Mesenchymal stem cell (in vitro differentiated cells and primary cell): ENCODE measurements at regions not wholly inside any gene's neighbourhood (a gene's known extent, or its start where the extent isn't known, plus 50 kb on each side); places are given as distances from the start of the nearest gene placed in this dataset.

Experiments used
- DNase-seq: peaks from one replicate; pipeline ENCODE4 v3.0.0-alpha.2; 2013
- H2AFZ ChIP-seq: one replicate; pipeline ENCODE4 v1.6.1; 2013; ENCODE audit warnings: low read depth, mild to moderate bottlenecking, control low read depth, inconsistent platforms, low read length, moderate library complexity
- H2AK5ac ChIP-seq: 2 replicates; pipeline ENCODE4 v1.6.1; 2013; ENCODE audit warnings: low read length, moderate library complexity, mild to moderate bottlenecking, inconsistent platforms; ENCODE audit not compliant: severe bottlenecking
- H2BK120ac ChIP-seq: one replicate; pipeline ENCODE4 v1.6.1; 2013; ENCODE audit warnings: low read depth, mild to moderate bottlenecking, inconsistent platforms, low read length, moderate library complexity
- H2BK12ac ChIP-seq, 2 experiments: one replicate each; pipeline ENCODE4 v1.6.1; 2013; ENCODE audit warnings: inconsistent platforms in 2 of 2, low read length in 2 of 2, mild to moderate bottlenecking in 2 of 2, moderate library complexity in 2 of 2, control low read depth in 1 of 2
- H2BK15ac ChIP-seq: one replicate; pipeline ENCODE4 v1.6.1; 2013; ENCODE audit warnings: mild to moderate bottlenecking, low read depth, inconsistent platforms; ENCODE audit not compliant: poor library complexity, severe bottlenecking
- H2BK5ac ChIP-seq: 2 replicates; pipeline ENCODE4 v1.6.1; 2013; ENCODE audit warnings: low read depth, mild to moderate bottlenecking, low read length, control low read depth, inconsistent platforms; ENCODE audit not compliant: poor library complexity, severe bottlenecking
- H3K14ac ChIP-seq, 2 experiments: one replicate each; pipeline ENCODE4 v1.6.1; 2013; ENCODE audit warnings: inconsistent platforms in 2 of 2, low read length in 2 of 2, control low read depth in 1 of 2, mild to moderate bottlenecking in 1 of 2, moderate library complexity in 1 of 2
- H3K18ac ChIP-seq, 2 experiments: one replicate each; pipeline ENCODE4 v1.6.1; 2013; ENCODE audit warnings: inconsistent platforms in 2 of 2, low read length in 2 of 2, control low read depth in 1 of 2, low read depth in 1 of 2, mild to moderate bottlenecking in 1 of 2
- H3K23ac ChIP-seq, 2 experiments: one replicate each; pipeline ENCODE4 v1.6.1; 2013; ENCODE audit warnings: inconsistent platforms in 2 of 2, low read length in 2 of 2, mild to moderate bottlenecking in 2 of 2, moderate library complexity in 2 of 2, control low read depth in 1 of 2
- H3K27ac ChIP-seq: 2 replicates; pipeline ENCODE4 v1.5.1; 2013; ENCODE audit warnings: mild to moderate bottlenecking, moderate library complexity, low read length, control low read depth, inconsistent platforms; ENCODE audit not compliant: poor library complexity, severe bottlenecking
- H3K27me3 ChIP-seq, 2 experiments: 2 replicates each; pipeline versions ENCODE4 v1.6.1 to v1.7.0; 2013; ENCODE audit warnings: low read length in 2 of 2, mild to moderate bottlenecking in 2 of 2, moderate library complexity in 2 of 2, control low read depth in 1 of 2, inconsistent platforms in 1 of 2; ENCODE audit not compliant: control insufficient read depth in 1 of 2, insufficient read depth in 1 of 2
- H3K36me3 ChIP-seq, 2 experiments: 2 replicates each; pipeline versions ENCODE4 v1.6.1 to v1.7.0; 2013; ENCODE audit warnings: low read length in 2 of 2, control low read depth in 1 of 2, inconsistent platforms in 1 of 2, low read depth in 1 of 2, mild to moderate bottlenecking in 1 of 2; ENCODE audit not compliant: insufficient read depth in 2 of 2, control insufficient read depth in 1 of 2
- H3K4ac ChIP-seq, 2 experiments: one replicate each; pipeline ENCODE4 v1.6.1; 2013; ENCODE audit warnings: inconsistent platforms in 2 of 2, low read length in 2 of 2, mild to moderate bottlenecking in 2 of 2, moderate library complexity in 2 of 2, control low read depth in 1 of 2, low read depth in 1 of 2
- H3K4me1 ChIP-seq: 2 replicates; pipeline ENCODE4 v1.6.1; 2013; ENCODE audit warnings: low read depth, low read length, control low read depth; ENCODE audit not compliant: control insufficient read depth, insufficient read depth
- H3K4me2 ChIP-seq: 2 replicates; pipeline ENCODE4 v1.6.1; 2013; ENCODE audit warnings: low read length, mild to moderate bottlenecking, inconsistent platforms; ENCODE audit not compliant: poor library complexity, severe bottlenecking
- H3K4me3 ChIP-seq, 2 experiments: 2 replicates each; pipeline versions ENCODE4 v1.5.1 to v1.7.0; 2013; ENCODE audit warnings: low read length in 2 of 2, mild to moderate bottlenecking in 2 of 2, control low read depth in 1 of 2, low read depth in 1 of 2; ENCODE audit not compliant: insufficient read depth in 1 of 2
- H3K79me1 ChIP-seq: replicated peaks from 2 replicates; pipeline ENCODE4 v1.6.1; 2013; ENCODE audit warnings: mild to moderate bottlenecking, control low read depth, low read length, inconsistent platforms; ENCODE audit not compliant: poor library complexity, severe bottlenecking
- H3K9ac ChIP-seq: 2 replicates; pipeline ENCODE4 v1.7.0; 2013; ENCODE audit warnings: mild to moderate bottlenecking, low read length, moderate library complexity
- H3K9me3 ChIP-seq: 2 replicates; pipeline ENCODE4 v1.7.0; 2013; ENCODE audit warnings: mild to moderate bottlenecking, low read length; ENCODE audit not compliant: control insufficient read depth
- H4K8ac ChIP-seq: one replicate; pipeline ENCODE4 v1.6.1; 2013; ENCODE audit warnings: inconsistent platforms, mild to moderate bottlenecking, low read length, moderate library complexity
- H4K91ac ChIP-seq: one replicate; pipeline ENCODE4 v1.6.1; 2013; ENCODE audit warnings: mild to moderate bottlenecking, low read length, inconsistent platforms
- WGBS: methylation state at CpG from one replicate; pipeline ENCODE4 v1.1.7; 2013; ENCODE audit warnings: mixed read lengths; 5-methylcytosine and 5-hydroxymethylcytosine counted together

DNA sequence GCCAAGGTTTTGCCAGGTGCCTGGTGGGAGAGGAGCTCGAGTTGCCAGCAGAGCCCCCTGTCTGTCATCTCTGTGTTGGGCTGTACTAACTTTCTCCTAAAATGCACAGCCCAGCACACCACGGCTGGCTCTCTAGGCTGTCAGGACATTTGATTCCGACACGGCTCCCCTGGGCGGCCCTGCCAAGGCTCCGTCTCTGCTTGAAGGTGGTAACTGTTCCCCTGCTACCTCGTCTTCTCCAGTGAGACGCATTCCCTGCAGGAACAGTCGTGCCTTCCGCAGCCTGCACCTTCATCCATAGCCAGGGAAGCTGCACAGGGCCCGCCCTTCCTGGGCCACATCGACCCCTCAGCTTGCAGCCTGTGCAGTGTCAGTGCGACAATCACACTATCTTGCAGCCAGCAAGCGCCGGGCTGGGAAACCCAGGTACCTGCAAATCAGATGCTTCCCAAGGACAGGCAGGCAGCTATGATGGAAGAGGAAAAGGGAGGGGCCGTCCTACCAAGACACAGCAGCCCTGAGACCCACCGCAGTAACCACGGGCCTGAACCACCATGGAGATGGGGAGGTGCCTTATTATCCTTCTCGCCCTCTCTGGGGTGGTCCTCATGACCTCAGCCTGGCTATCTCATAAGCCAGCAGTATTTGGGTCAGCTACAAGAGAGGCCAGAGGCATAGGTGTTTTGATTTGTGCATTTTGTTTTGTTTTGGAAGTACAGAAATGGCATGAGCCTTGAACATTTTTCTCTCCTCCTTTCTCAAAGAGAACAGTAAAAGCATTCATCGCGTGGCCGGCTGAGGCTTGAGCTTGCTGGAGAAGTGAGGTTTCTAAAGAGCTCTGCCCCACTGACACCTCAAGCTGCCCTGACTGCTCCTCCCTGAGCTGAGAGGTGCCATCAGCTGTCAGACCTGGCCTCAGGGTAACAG is 361.7 kb upstream of the TNRC6C start:
- no peaks in the 10 kb centered on the region for H3K79me1 ChIP-seq
- no peak overlapping the region for H3K9ac ChIP-seq
- 84% methylated on average over 22 of the region's 22 CpGs for WGBS
- H3K14ac ChIP-seq: no peak overlapping the region
- no peaks in the 10 kb centered on the region for H3K9me3 ChIP-seq
- H3K36me3 ChIP-seq: no peaks in the 10 kb centered on the region
- H2BK5ac ChIP-seq: no peak overlapping the region
- H2BK120ac ChIP-seq: no peak overlapping the region
- no peak overlapping the region for H2BK12ac ChIP-seq
- no peak overlapping the region for H3K23ac ChIP-seq
- H3K4ac ChIP-seq: no peak overlapping the region
- no peak overlapping the region for H3K4me2 ChIP-seq
- no peaks in the 10 kb centered on the region for H3K4me1 ChIP-seq
- H2AK5ac ChIP-seq: no peak overlapping the region
- no peak overlapping the region for H2AFZ ChIP-seq
- H4K91ac ChIP-seq: no peak overlapping the region
- H2BK15ac ChIP-seq: peak overlapping the region; percentile 41
- H3K18ac ChIP-seq: no peak overlapping the region
- no peak for DNase-seq
- H3K4me3 ChIP-seq: no peak overlapping the region
- no peak overlapping the region for H4K8ac ChIP-seq
- peaks cover 48 to 73% of the 10 kb centered on the region in 2 experiments for H3K27me3 ChIP-seq
- H3K27ac ChIP-seq: no peak overlapping the region

GRCh38 chr17:77597418-77598240 is 360.9 kb upstream of the TNRC6C start:
- Histone ChIP-seq H3K9ac (no peak overlapping the region), H3K9me3 (no peaks in the 10 kb centered on the region), H2BK12ac (no peak overlapping the region), H3K4me1 (peaks cover 3% of the 10 kb centered on the region), H3K27ac (no peak overlapping the region), H3K23ac (no peak overlapping the region), H3K27me3 (peaks cover 48 to 66% of the 10 kb centered on the region in 2 experiments), H4K91ac (no peak overlapping the region), H2AFZ (no peak overlapping the region), H3K36me3 (no peaks in the 10 kb centered on the region), H2BK5ac (no peak overlapping the region), H4K8ac (no peak overlapping the region), H2BK120ac (no peak overlapping the region), H3K18ac (no peak overlapping the region), H3K79me1 (no peaks in the 10 kb centered on the region), H3K4ac (no peak overlapping the region), H2AK5ac (no peak overlapping the region), H3K4me2 (no peak overlapping the region), H3K4me3 (no peak overlapping the region), H2BK15ac (no peak overlapping the region), H3K14ac (no peak overlapping the region)
- DNase-seq: no peak
- WGBS: 84% methylated on average over 18 of the region's 19 CpGs

DNA sequence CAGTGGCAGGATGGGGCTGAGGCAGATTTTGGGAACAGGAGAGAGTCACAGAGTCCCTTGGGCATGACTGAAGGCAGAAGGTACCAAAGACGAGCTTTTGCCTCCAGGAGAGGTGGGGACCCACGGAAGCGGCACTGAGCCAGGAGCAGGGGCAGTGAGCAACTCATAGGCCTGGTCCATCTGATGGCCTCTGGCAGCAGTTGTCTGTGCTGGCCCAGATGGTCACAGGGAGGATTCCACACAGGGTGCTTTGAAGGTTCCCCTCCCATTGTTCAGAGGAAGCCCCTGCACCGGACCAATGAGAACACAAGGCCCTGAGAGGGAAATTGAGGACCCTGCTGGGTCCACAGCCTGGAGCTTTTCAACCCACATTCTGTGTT is 360.3 kb upstream of the TNRC6C start:
- H3K27me3 ChIP-seq: peaks cover 47 to 61% of the 10 kb centered on the region in 2 experiments
- H2BK120ac ChIP-seq: no peak overlapping the region
- WGBS: 74% methylated on average over 4 of the region's 4 CpGs
- no peak overlapping the region for H3K23ac ChIP-seq
- H2BK15ac ChIP-seq: no peak overlapping the region
- no peak for DNase-seq
- H2AFZ ChIP-seq: no peak overlapping the region
- H3K4ac ChIP-seq: no peak overlapping the region
- no peak overlapping the region for H3K4me3 ChIP-seq
- no peaks in the 10 kb centered on the region for H3K9me3 ChIP-seq
- no peak overlapping the region for H3K14ac ChIP-seq
- H3K4me2 ChIP-seq: no peak overlapping the region
- H2BK5ac ChIP-seq: no peak overlapping the region
- H3K79me1 ChIP-seq: no peaks in the 10 kb centered on the region
- H3K27ac ChIP-seq: no peak overlapping the region
- no peak overlapping the region for H2BK12ac ChIP-seq
- H3K4me1 ChIP-seq: peaks cover 3% of the 10 kb centered on the region
- no peak overlapping the region for H4K91ac ChIP-seq
- no peaks in the 10 kb centered on the region for H3K36me3 ChIP-seq
- H4K8ac ChIP-seq: no peak overlapping the region
- no peak overlapping the region for H2AK5ac ChIP-seq
- no peak overlapping the region for H3K18ac ChIP-seq
- H3K9ac ChIP-seq: no peak overlapping the region

- H2BK15ac ChIP-seq: no peak overlapping the region
- H2AK5ac ChIP-seq: no peak overlapping the region
- H3K36me3 ChIP-seq: no peaks in the 10 kb centered on the region
- no peak overlapping the region for H3K4ac ChIP-seq
- H2BK12ac ChIP-seq: no peak overlapping the region
- H3K23ac ChIP-seq: no peak overlapping the region
- peaks cover 3% of the 10 kb centered on the region for H3K4me1 ChIP-seq
- no peak overlapping the region for H3K9ac ChIP-seq
- H3K18ac ChIP-seq: no peak overlapping the region
- H3K4me3 ChIP-seq: no peak overlapping the region
- H3K9me3 ChIP-seq: no peaks in the 10 kb centered on the region
- no peak overlapping the region for H4K91ac ChIP-seq
- no peak overlapping the region for H3K27ac ChIP-seq
- H2BK5ac ChIP-seq: no peak overlapping the region
- DNase-seq: no peak
- no peak overlapping the region for H3K14ac ChIP-seq
- H2BK120ac ChIP-seq: no peak overlapping the region
- peaks cover 39 to 47% of the 10 kb centered on the region in 2 experiments for H3K27me3 ChIP-seq
- no peak overlapping the region for H4K8ac ChIP-seq
- H3K79me1 ChIP-seq: no peaks in the 10 kb centered on the region
- H3K4me2 ChIP-seq: no peak overlapping the region
- H2AFZ ChIP-seq: no peak overlapping the region
Measured at GRCh38 chr17:77599699-77600098, 358.8 kb upstream of the TNRC6C start.
